Keratinocyte (primary cell): ENCODE measurements at regions not wholly inside any gene's neighbourhood (a gene's known extent, or its start where the extent isn't known, plus 50 kb on each side); places are given as distances from the start of the nearest gene placed in this dataset.

Experiments used
- DNase-seq: peaks from one replicate; pipeline ENCODE4 v3.0.0-alpha.2; 2011; ENCODE audit warnings: low read depth, missing footprints, low spot score
- FAIRE-seq: peaks from 2 replicates; lab custom pipeline; 2011; peaks lifted over from hg19 to GRCh38; lab: Jason Lieb, UNC
- H2AFZ ChIP-seq: 2 replicates; pipeline ENCODE4 v1.6.0; 2012; ENCODE audit warnings: low read length, control low read depth, inconsistent platforms; ENCODE audit not compliant: control insufficient read depth
- H3K27ac ChIP-seq: 2 replicates; pipeline ENCODE4 v1.5.1; 2011; ENCODE audit warnings: low read length; ENCODE audit not compliant: control insufficient read depth, insufficient read depth
- H3K27me3 ChIP-seq: 3 replicates; pipeline ENCODE4 v1.6.0; 2011; ENCODE audit warnings: low read length; ENCODE audit not compliant: control insufficient read depth, insufficient read depth; ENCODE audit errors: extremely low read depth
- H3K36me3 ChIP-seq, 2 experiments: 2 replicates in 1 of 2; 3 replicates in 1 of 2; pipeline ENCODE4 v1.5.1; 2011; ENCODE audit warnings: low read length in 2 of 2, mild to moderate bottlenecking in 1 of 2; ENCODE audit not compliant: control insufficient read depth in 2 of 2, insufficient read depth in 2 of 2; ENCODE audit errors: extremely low read depth in 1 of 2
- H3K4me1 ChIP-seq: 3 replicates; pipeline ENCODE4 v1.5.1; 2011; ENCODE audit warnings: low read length; ENCODE audit not compliant: control insufficient read depth, insufficient read depth; ENCODE audit errors: extremely low read depth
- H3K4me2 ChIP-seq: 3 replicates; pipeline ENCODE4 v1.6.0; 2011; ENCODE audit warnings: low read depth, low read length; ENCODE audit not compliant: control insufficient read depth, insufficient read depth; ENCODE audit errors: extremely low read depth
- H3K4me3 ChIP-seq, 3 experiments: fragments of 200-600 bp in 1 of 3; sonication (generic) in 1 of 3; 2 replicates in 2 of 3; 3 replicates in 1 of 3; pipeline ENCODE4 v1.5.1; 2011 to 2016; ENCODE audit warnings: low read length in 3 of 3, mild to moderate bottlenecking in 3 of 3, control low read depth in 2 of 3, inconsistent platforms in 1 of 3, low read depth in 1 of 3, mixed read lengths in 1 of 3, mixed run types in 1 of 3, moderate library complexity in 1 of 3; ENCODE audit not compliant: control insufficient read depth in 2 of 3, insufficient read depth in 2 of 3; ENCODE audit errors: extremely low read depth in 1 of 3
- H3K79me2 ChIP-seq: 2 replicates; pipeline ENCODE4 v1.6.0; 2012; ENCODE audit warnings: low read length; ENCODE audit not compliant: control insufficient read depth, insufficient read depth
- H3K9ac ChIP-seq: 3 replicates; pipeline ENCODE4 v1.6.0; 2011; ENCODE audit warnings: low read length; ENCODE audit not compliant: control insufficient read depth, insufficient read depth; ENCODE audit errors: extremely low read depth
- H3K9me1 ChIP-seq: 3 replicates; pipeline ENCODE4 v1.6.0; 2011; ENCODE audit warnings: low read length; ENCODE audit not compliant: control insufficient read depth, insufficient read depth; ENCODE audit errors: extremely low read depth
- H3K9me3 ChIP-seq: 2 replicates; pipeline ENCODE4 v1.5.1; 2012; ENCODE audit warnings: low read depth, low read length; ENCODE audit not compliant: control insufficient read depth
- H4K20me1 ChIP-seq: 3 replicates; pipeline ENCODE4 v1.6.0; 2011; ENCODE audit warnings: low read length; ENCODE audit not compliant: control insufficient read depth, insufficient read depth; ENCODE audit errors: extremely low read depth
- CTCF ChIP-seq, 3 experiments: IDR thresholded peaks in 1 of 3; conservative IDR thresholded peaks in 1 of 3; optimal IDR thresholded peaks in 1 of 3; 2 replicates in 2 of 3; 3 replicates in 1 of 3; pipeline versions ENCODE3 to v1.5.1; 2011; ENCODE audit warnings: low read length in 3 of 3, mild to moderate bottlenecking in 3 of 3, moderate library complexity in 2 of 3, control low read depth in 1 of 3, inconsistent platforms in 1 of 3; ENCODE audit not compliant: insufficient read depth in 2 of 3; ENCODE audit errors: extremely low read depth in 1 of 3
- EZH2 ChIP-seq: IDR thresholded peaks from one replicate; pipeline ENCODE4 v1.6.1; 2012; ENCODE audit warnings: inconsistent platforms, mild to moderate bottlenecking, low read length, moderate library complexity
- dilution Hi-C: fragments of 300-500 bp; cut with MboI; formaldehyde crosslinking; loops from one replicate; pipeline ENCODE4 v1.7.0; 2020; ENCODE audit warnings: low sequenced_read_pairs; ENCODE audit not compliant: extremely low pct_ligation_motif_present

GRCh38 chr18:40501026-40501425 lies 1454.0 kb upstream of the PIK3C3 start:
- Histone ChIP-seq H3K79me2 (no peaks in the 10 kb centered on the region), H3K4me1 (no peaks in the 10 kb centered on the region), H3K27ac (no peak overlapping the region), H3K4me3 (no peak overlapping the region), H3K9ac (no peak overlapping the region), H3K9me3 (no peaks in the 10 kb centered on the region), H2AFZ (no peak overlapping the region), H4K20me1 (no peaks in the 10 kb centered on the region), H3K27me3 (no peaks in the 10 kb centered on the region), H3K9me1 (no peaks in the 10 kb centered on the region), H3K4me2 (no peak overlapping the region), H3K36me3 (no peaks in the 10 kb centered on the region)
- FAIRE-seq (no peak), DNase-seq (no peak)
- no peak for TF ChIP-seq CTCF (optimal IDR thresholded peaks at IDR 0.05 in 1 of 3, IDR thresholded peaks at IDR 0.05 in 1 of 3, conservative IDR thresholded peaks at IDR 0.05 in 1 of 3; ENCODE audit: extremely low read depth in 1 of 3, insufficient read depth in 2 of 3, low read length in 3 of 3)
- TF ChIP-seq EZH2, result no peak
- dilution Hi-C loops, result no loop called here

DNA sequence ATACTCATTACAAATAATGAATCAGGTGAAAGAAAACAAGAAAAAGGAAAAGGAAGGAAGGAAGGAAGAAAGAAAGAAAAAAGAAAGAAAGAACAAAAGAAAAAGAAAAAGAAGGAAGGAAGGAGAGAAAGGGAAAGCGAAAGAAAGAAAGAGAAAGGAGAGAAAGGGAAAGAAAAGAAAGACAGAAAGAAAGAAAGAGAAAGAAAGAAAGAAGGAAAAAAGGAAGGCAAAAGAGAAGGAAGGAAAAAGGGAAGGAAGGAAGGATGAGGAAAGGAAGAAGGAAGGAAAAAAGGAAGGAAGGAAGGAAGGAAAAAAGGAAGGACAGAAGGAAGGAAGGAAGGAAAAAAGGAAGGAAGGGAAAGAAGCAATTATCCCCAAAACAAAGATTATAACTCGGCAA lies 1460.4 kb upstream of the PIK3C3 start:
- Histone ChIP-seq H3K4me1 (no peaks in the 10 kb centered on the region), H3K27me3 (no peaks in the 10 kb centered on the region), H3K9ac (no peak overlapping the region), H3K27ac (no peak overlapping the region), H3K4me2 (no peak overlapping the region), H3K9me3 (no peaks in the 10 kb centered on the region), H3K79me2 (no peaks in the 10 kb centered on the region), H3K36me3 (no peaks in the 10 kb centered on the region), H3K9me1 (no peaks in the 10 kb centered on the region), H4K20me1 (no peaks in the 10 kb centered on the region), H3K4me3 (no peak overlapping the region), H2AFZ (no peak overlapping the region)
- TF ChIP-seq EZH2 (no peak), CTCF (optimal IDR thresholded peaks at IDR 0.05 in 1 of 3, IDR thresholded peaks at IDR 0.05 in 1 of 3, conservative IDR thresholded peaks at IDR 0.05 in 1 of 3; ENCODE audit: extremely low read depth in 1 of 3, insufficient read depth in 2 of 3, low read length in 3 of 3) (no peak)
- dilution Hi-C loops, result no loop called here
- FAIRE-seq (no peak), DNase-seq (no peak)
